ENCODE measurements at regions not wholly inside any gene's neighbourhood (a gene's known extent, or its start where the extent isn't known, plus 50 kb on each side); places are given as distances from the start of the nearest gene placed in this dataset.

DNA sequence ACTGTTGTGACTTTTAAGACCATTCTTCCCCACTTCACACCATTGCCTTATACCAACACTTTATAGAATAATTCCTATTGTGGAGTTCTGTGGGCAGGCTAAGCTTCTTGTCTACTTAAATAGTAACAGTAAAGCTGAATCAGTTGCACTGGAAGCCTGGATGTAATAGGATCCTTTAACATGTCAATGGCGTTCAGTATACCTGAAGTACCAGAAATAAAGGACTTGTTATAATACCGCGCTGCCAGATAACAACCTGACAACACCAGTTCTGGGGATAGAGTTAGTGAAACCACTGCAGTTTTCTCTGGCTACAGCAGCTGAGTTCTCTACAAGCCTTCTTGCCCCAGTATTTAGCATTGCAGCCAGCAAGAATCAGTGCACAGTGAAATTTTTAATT is 52.0 kb upstream of the TNFRSF19 start:
- no peaks in the 10 kb centered on the region for H3K36me3 ChIP-seq (ENCODE audit: control insufficient read depth, insufficient read depth, low read length)
- H3K27me3 ChIP-seq (ENCODE audit: control insufficient read depth, insufficient read depth, low read length) = peaks cover 8% of the 10 kb centered on the region; the same call in 1 of the 2 replicates
- intact Hi-C loops (cut with micrococcal nuclease; ENCODE audit: unreplicated experiment) (no loop called here), in situ Hi-C loops (cut with HindIII; ENCODE audit: low pct_unique_long_range_greater_than_20kb, low sequenced_read_pairs) (no loop called here)
- ATAC-seq (no peak), DNase-seq (ENCODE audit: low read depth, low spot score) (no peak)
- no peak overlapping the region for H3K4me3 ChIP-seq (ENCODE audit: low read depth in 2 of 2, low read length in 2 of 2)
- ChIA-PET CTCF (no interaction called here), POLR2A (no interaction called here)
- H3K9me3 ChIP-seq (ENCODE audit: control insufficient read depth, insufficient read depth, low read depth, low read length) = no peaks in the 10 kb centered on the region
- no peaks in the 10 kb centered on the region for H3K4me1 ChIP-seq (ENCODE audit: control insufficient read depth, insufficient read depth, low read length)
- TF ChIP-seq REST (IDR thresholded peaks at IDR 0.05; ENCODE audit: insufficient read depth in 1 of 2, low read depth in 2 of 2, low read length in 1 of 2) (no peak), TCF7L2 (IDR thresholded peaks at IDR 0.05; ENCODE audit: low read depth, low read length) (no peak), SIN3A (IDR thresholded peaks at IDR 0.05; ENCODE audit: borderline replicate concordance, insufficient read depth, low read depth, low read length) (no peak), POLR2AphosphoS5 (IDR thresholded peaks at IDR 0.05; ENCODE audit: low read depth, low read length) (no peak)
- TF ChIP-seq, protein P1, sequence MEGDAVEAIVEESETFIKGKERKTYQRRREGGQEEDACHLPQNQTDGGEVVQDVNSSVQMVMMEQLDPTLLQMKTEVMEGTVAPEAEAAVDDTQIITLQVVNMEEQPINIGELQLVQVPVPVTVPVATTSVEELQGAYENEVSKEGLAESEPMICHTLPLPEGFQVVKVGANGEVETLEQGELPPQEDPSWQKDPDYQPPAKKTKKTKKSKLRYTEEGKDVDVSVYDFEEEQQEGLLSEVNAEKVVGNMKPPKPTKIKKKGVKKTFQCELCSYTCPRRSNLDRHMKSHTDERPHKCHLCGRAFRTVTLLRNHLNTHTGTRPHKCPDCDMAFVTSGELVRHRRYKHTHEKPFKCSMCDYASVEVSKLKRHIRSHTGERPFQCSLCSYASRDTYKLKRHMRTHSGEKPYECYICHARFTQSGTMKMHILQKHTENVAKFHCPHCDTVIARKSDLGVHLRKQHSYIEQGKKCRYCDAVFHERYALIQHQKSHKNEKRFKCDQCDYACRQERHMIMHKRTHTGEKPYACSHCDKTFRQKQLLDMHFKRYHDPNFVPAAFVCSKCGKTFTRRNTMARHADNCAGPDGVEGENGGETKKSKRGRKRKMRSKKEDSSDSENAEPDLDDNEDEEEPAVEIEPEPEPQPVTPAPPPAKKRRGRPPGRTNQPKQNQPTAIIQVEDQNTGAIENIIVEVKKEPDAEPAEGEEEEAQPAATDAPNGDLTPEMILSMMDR (IDR thresholded peaks at IDR 0.05) = no peak
- BruUV-seq (replicated peaks) = no TSS peak
- no peak overlapping the region for H3K27ac ChIP-seq (ENCODE audit: low read length)
